CD8-positive, alpha-beta memory T cell (primary cell): ENCODE measurements at regions not wholly inside any gene's neighbourhood (a gene's known extent, or its start where the extent isn't known, plus 50 kb on each side); places are given as distances from the start of the nearest gene placed in this dataset.

Source experiments
- CTCF ChIA-PET: fragments of 350-600 bp; sonication (Branson Sonifier 250); formaldehyde crosslinking; loops from one replicate; lab custom pipeline; 2021; ENCODE audit warnings: antibody characterized with exemption; lab: Charles Lee
- POLR2A ChIA-PET: fragments of 350-600 bp; sonication (Branson Sonifier 250); formaldehyde crosslinking; loops from one replicate; lab custom pipeline; 2021; ENCODE audit warnings: antibody characterized with exemption; lab: Charles Lee
- DNase-seq, 5 donors: peaks; one replicate each; pipeline versions ENCODE4 v3.0.0 to v3.0.0-alpha.2; 2020 to 2022; ENCODE audit warnings: mixed read lengths in 1 of 5
- H3K27ac ChIP-seq: one replicate; pipeline ENCODE4 v1.7.0; 2013; ENCODE audit warnings: low read depth, mild to moderate bottlenecking, low read length, moderate library complexity
- H3K27me3 ChIP-seq: 2 replicates; pipeline ENCODE4 v1.7.0; 2013; ENCODE audit warnings: low read length, mild to moderate bottlenecking; ENCODE audit not compliant: insufficient read depth, poor library complexity, severe bottlenecking
- H3K36me3 ChIP-seq: 2 replicates; pipeline ENCODE4 v1.7.0; 2013; ENCODE audit warnings: mild to moderate bottlenecking, low read length, moderate library complexity; ENCODE audit not compliant: insufficient read depth
- H3K4me1 ChIP-seq: 2 replicates; pipeline ENCODE4 v1.7.0; 2013; ENCODE audit warnings: mild to moderate bottlenecking, low read length, moderate library complexity; ENCODE audit not compliant: insufficient read depth
- H3K4me3 ChIP-seq: 2 replicates; pipeline ENCODE4 v1.7.0; 2013; ENCODE audit warnings: mild to moderate bottlenecking, low read length
- H3K9me3 ChIP-seq: 2 replicates; pipeline ENCODE4 v1.7.0; 2013; ENCODE audit warnings: mild to moderate bottlenecking, low read length
- H3K27ac Mint-ChIP-seq, 8 donors: one replicate each; pipeline ENCODE4 v1.8.0; 2020 to 2021; ENCODE audit warnings: mixed read lengths in 8 of 8, mild to moderate bottlenecking in 6 of 8, inconsistent platforms in 3 of 8, moderate library complexity in 3 of 8
- H3K27me3 Mint-ChIP-seq, 2 donors: one replicate each; pipeline ENCODE4 v1.8.0; 2020 to 2021; ENCODE audit warnings: mixed read lengths in 2 of 2, mild to moderate bottlenecking in 1 of 2, moderate library complexity in 1 of 2
- H3K36me3 Mint-ChIP-seq, 3 donors: one replicate each; pipeline ENCODE4 v1.8.0; 2020 to 2021; ENCODE audit warnings: mixed read lengths in 3 of 3, inconsistent platforms in 1 of 3, mild to moderate bottlenecking in 1 of 3
- H3K4me1 Mint-ChIP-seq, 3 donors: one replicate each; pipeline ENCODE4 v1.8.0; 2020 to 2021; ENCODE audit warnings: mixed read lengths in 3 of 3, inconsistent platforms in 1 of 3, mild to moderate bottlenecking in 1 of 3
- H3K4me3 Mint-ChIP-seq, 7 donors: one replicate each; pipeline ENCODE4 v1.8.0; 2020 to 2021; ENCODE audit warnings: mixed read lengths in 7 of 7, mild to moderate bottlenecking in 6 of 7, moderate library complexity in 4 of 7, inconsistent platforms in 2 of 7
- H3K9me3 Mint-ChIP-seq, 5 donors: one replicate each; pipeline ENCODE4 v1.8.0; 2020 to 2022; ENCODE audit warnings: mixed read lengths in 5 of 5, mild to moderate bottlenecking in 3 of 5, moderate library complexity in 2 of 5, inconsistent platforms in 1 of 5

DNA sequence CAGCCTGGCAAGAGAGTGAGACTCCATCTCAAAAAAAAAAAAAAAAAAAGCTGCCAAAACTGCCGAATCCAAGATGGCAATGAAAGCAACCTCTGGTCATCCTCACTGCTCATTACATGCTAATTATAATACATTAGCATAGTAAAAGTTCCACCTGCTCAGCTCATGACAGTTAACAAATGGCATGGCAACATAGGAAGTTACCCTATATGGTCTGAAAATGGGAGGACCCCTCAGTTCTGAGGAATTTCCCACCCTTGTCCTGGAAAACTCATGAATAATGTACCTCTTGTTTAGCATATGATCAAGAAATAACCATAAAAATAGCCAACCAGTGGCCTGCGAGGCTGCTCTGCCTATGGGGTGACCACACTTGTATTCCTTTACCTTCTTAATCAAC is 93.1 kb upstream of the PGBD5 start:
- Mint-ChIP-seq H3K27ac (no peak overlapping the region), H3K27me3 (peaks cover 13 to 34% of the 10 kb centered on the region in 2 donors), H3K4me3 (no peak overlapping the region), H3K36me3 (no peaks in the 10 kb centered on the region), H3K9me3 (peaks cover 0 to 2% (median 0%) of the 10 kb centered on the region in 5 donors), H3K4me1 (no peaks in the 10 kb centered on the region)
- ChIA-PET POLR2A (no interaction called here), CTCF (no interaction called here)
- DNase-seq, result no peak
- Histone ChIP-seq H3K27me3 (no peaks in the 10 kb centered on the region), H3K27ac (no peak overlapping the region), H3K4me1 (no peaks in the 10 kb centered on the region), H3K9me3 (no peaks in the 10 kb centered on the region), H3K4me3 (no peak overlapping the region), H3K36me3 (no peaks in the 10 kb centered on the region)

DNA sequence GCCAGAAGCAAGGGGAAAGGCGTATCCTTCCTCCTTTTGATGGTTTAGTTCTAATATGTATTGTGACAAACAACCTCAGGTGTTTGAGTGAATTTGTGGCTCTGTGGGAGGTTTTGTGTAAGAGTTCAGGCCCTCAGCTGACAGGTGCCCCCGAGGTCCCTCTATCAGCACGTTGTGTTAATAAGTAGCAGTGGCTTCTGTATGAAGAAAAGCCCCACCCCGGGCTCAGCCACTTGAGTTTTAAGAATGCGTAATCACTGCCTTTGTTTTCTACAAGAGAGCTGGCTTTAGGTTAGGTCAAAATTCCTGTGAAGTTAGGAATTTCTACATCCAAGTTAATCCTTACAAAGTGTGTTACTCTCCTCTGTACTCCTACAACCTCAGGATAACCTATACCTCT is 92.4 kb upstream of the PGBD5 start:
- Histone ChIP-seq H3K27me3 (no peaks in the 10 kb centered on the region), H3K27ac (no peak overlapping the region), H3K4me1 (no peaks in the 10 kb centered on the region), H3K4me3 (no peak overlapping the region), H3K36me3 (no peaks in the 10 kb centered on the region), H3K9me3 (no peaks in the 10 kb centered on the region)
- H3K27me3 Mint-ChIP-seq, result peaks cover 10 to 33% of the 10 kb centered on the region in 2 donors
- CTCF ChIA-PET, result no interaction called here
- H3K4me1 Mint-ChIP-seq, result no peaks in the 10 kb centered on the region
- H3K27ac Mint-ChIP-seq, result no peak overlapping the region
- H3K9me3 Mint-ChIP-seq, result peaks cover 0 to 1% (median 0%) of the 10 kb centered on the region in 5 donors
- POLR2A ChIA-PET, result no interaction called here
- no peak for DNase-seq
- H3K4me3 Mint-ChIP-seq, result no peak overlapping the region
- H3K36me3 Mint-ChIP-seq, result no peaks in the 10 kb centered on the region

GRCh38 chr1:230517786-230518185 is 91.7 kb upstream of the PGBD5 start:
- no peak overlapping the region for H3K27ac ChIP-seq
- DNase-seq, result no peak
- Mint-ChIP-seq H3K27ac (no peak overlapping the region), H3K36me3 (no peaks in the 10 kb centered on the region), H3K9me3 (peaks cover 0 to 1% (median 0%) of the 10 kb centered on the region in 5 donors), H3K4me3 (no peak overlapping the region), H3K4me1 (no peaks in the 10 kb centered on the region), H3K27me3 (peaks cover 11 to 34% of the 10 kb centered on the region in 2 donors)
- ChIA-PET CTCF (no interaction called here), POLR2A (no interaction called here)
- no peaks in the 10 kb centered on the region for H3K27me3 ChIP-seq
- no peaks in the 10 kb centered on the region for H3K36me3 ChIP-seq
- no peaks in the 10 kb centered on the region for H3K9me3 ChIP-seq
- no peaks in the 10 kb centered on the region for H3K4me1 ChIP-seq
- H3K4me3 ChIP-seq, result no peak overlapping the region

GRCh38 chr1:230517326-230517725 is 91.2 kb upstream of the PGBD5 start:
- Mint-ChIP-seq H3K4me1 (no peaks in the 10 kb centered on the region), H3K9me3 (peaks cover 0 to 1% (median 0%) of the 10 kb centered on the region in 5 donors), H3K36me3 (no peaks in the 10 kb centered on the region), H3K27me3 (peaks cover 13 to 39% of the 10 kb centered on the region in 2 donors), H3K27ac (no peak overlapping the region), H3K4me3 (no peak overlapping the region)
- no peak overlapping the region for H3K27ac ChIP-seq
- no peaks in the 10 kb centered on the region for H3K9me3 ChIP-seq
- H3K4me1 ChIP-seq, result no peaks in the 10 kb centered on the region
- no peaks in the 10 kb centered on the region for H3K27me3 ChIP-seq
- H3K36me3 ChIP-seq, result no peaks in the 10 kb centered on the region
- POLR2A ChIA-PET, result no interaction called here
- no peak overlapping the region for H3K4me3 ChIP-seq
- CTCF ChIA-PET, result no interaction called here
- no peak for DNase-seq

- peaks cover 11 to 39% of the 10 kb centered on the region in 2 donors for H3K27me3 Mint-ChIP-seq
- no peak overlapping the region for H3K4me3 Mint-ChIP-seq
- Histone ChIP-seq H3K4me1 (no peaks in the 10 kb centered on the region), H3K9me3 (no peaks in the 10 kb centered on the region), H3K27ac (no peak overlapping the region), H3K36me3 (no peaks in the 10 kb centered on the region), H3K4me3 (no peak overlapping the region), H3K27me3 (no peaks in the 10 kb centered on the region)
- H3K36me3 Mint-ChIP-seq, result no peaks in the 10 kb centered on the region
- CTCF ChIA-PET, result no interaction called here
- DNase-seq, result no peak
- H3K9me3 Mint-ChIP-seq, result no peaks in the 10 kb centered on the region
- H3K27ac Mint-ChIP-seq, result no peak overlapping the region
- no peaks in the 10 kb centered on the region for H3K4me1 Mint-ChIP-seq
- POLR2A ChIA-PET, result no interaction called here
Observed at GRCh38 chr1:230516889-230517288, 90.8 kb upstream of the PGBD5 start.

DNA sequence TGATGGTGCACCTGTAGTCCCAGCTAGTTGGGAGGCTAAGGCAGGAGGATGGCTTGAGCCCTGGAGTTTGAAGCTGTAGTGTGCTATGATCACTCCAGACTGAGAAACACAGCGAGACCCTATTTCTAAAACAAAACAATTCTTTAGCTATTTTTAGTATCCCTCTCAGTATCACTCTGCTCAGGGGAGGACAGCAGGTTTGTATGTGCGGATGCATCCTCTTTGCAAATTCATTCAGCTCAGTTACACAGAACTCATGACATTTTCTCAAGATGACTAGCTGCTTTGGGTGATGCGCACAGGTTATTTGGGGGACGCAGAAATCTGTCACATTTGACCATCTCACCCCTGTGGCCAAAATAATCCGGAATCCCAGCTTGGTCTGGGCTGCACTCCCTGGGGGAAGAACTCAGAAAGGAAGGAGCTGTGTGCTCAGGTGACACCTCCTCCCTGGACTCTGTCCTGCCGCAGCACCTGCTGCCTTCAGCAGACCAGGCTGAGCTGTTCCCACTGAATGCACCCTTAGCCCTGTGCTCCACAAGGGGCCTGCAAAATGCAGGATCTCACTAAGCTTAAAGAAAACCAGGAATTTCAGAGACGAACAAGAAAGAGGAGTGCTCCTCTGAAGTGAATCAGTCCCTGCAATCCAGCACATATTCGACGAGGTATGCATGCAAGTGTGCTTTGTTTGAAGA is 89.5 kb upstream of the PGBD5 start:
- Histone ChIP-seq H3K9me3 (no peaks in the 10 kb centered on the region), H3K27ac (no peak overlapping the region), H3K4me3 (no peak overlapping the region), H3K4me1 (no peaks in the 10 kb centered on the region), H3K36me3 (no peaks in the 10 kb centered on the region), H3K27me3 (no peaks in the 10 kb centered on the region)
- no peak overlapping the region for H3K4me3 Mint-ChIP-seq
- POLR2A ChIA-PET, result no interaction called here
- peaks cover 8 to 39% of the 10 kb centered on the region in 2 donors for H3K27me3 Mint-ChIP-seq
- no peaks in the 10 kb centered on the region for H3K36me3 Mint-ChIP-seq
- H3K9me3 Mint-ChIP-seq, result no peaks in the 10 kb centered on the region
- no peaks in the 10 kb centered on the region for H3K4me1 Mint-ChIP-seq
- no peak overlapping the region for H3K27ac Mint-ChIP-seq
- no peak for DNase-seq
- CTCF ChIA-PET, result no interaction called here

- Mint-ChIP-seq H3K4me1 (peaks cover 4 to 8% (median 4%) of the 10 kb centered on the region in 3 donors), H3K27me3 (peaks cover 9 to 38% of the 10 kb centered on the region in 2 donors), H3K4me3 (no peak overlapping the region), H3K27ac (no peak overlapping the region), H3K9me3 (no peaks in the 10 kb centered on the region), H3K36me3 (no peaks in the 10 kb centered on the region)
- H3K4me3 ChIP-seq, result no peak overlapping the region
- CTCF ChIA-PET, result no interaction called here
- H3K27me3 ChIP-seq, result no peaks in the 10 kb centered on the region
- DNase-seq, result no peak
- H3K4me1 ChIP-seq, result no peaks in the 10 kb centered on the region
- no peak overlapping the region for H3K27ac ChIP-seq
- POLR2A ChIA-PET, result no interaction called here
- H3K9me3 ChIP-seq, result no peaks in the 10 kb centered on the region
- no peaks in the 10 kb centered on the region for H3K36me3 ChIP-seq
Observed at GRCh38 chr1:230510496-230510895, 84.4 kb upstream of the PGBD5 start.

DNA sequence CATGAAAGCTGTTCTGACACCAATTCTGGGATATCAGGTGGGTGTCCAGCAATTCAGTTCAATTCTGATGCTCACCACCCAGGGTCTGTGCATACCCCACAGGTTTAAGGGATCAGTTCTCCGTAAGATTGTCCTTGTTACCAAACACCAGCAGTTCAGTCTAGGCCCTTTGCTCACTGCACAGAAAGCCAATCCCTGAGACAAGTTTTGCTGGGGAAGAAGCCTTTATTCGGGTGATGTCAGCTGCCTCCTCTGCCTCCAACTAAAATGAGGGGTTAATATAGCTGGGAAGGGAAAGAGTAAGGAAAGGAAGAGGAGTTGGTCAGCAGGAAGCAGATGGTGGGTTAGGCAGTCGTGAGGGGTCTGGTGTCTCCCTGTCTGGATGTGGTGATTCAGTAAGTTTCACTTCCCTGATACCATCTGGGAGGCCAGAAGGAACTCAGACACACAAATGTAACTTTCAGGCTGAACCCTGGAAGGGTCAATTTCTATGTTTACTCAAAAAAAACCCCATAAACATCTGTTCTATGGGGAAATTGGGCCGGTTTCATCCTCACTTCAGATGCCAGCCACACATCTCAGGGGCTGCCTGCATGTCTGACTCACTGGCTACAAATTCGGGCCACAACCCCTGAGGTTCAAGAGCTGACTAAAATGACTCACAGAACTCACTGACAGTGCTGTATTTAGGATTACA is 83.3 kb upstream of the PGBD5 start:
- Histone ChIP-seq H3K27me3 (no peaks in the 10 kb centered on the region), H3K4me1 (no peaks in the 10 kb centered on the region), H3K36me3 (no peaks in the 10 kb centered on the region), H3K4me3 (no peak overlapping the region), H3K27ac (no peak overlapping the region), H3K9me3 (no peaks in the 10 kb centered on the region)
- Mint-ChIP-seq H3K4me3 (no peak overlapping the region), H3K9me3 (no peaks in the 10 kb centered on the region), H3K4me1 (peaks cover 4 to 8% (median 4%) of the 10 kb centered on the region in 3 donors), H3K27ac (peak overlapping the region in 1 of 8 donors; percentile 17), H3K27me3 (peaks cover 8 to 39% of the 10 kb centered on the region in 2 donors), H3K36me3 (no peaks in the 10 kb centered on the region)
- ChIA-PET POLR2A (no interaction called here), CTCF (no interaction called here)
- no peak for DNase-seq
